ENCODE measurements at regions not wholly inside any gene's neighbourhood (a gene's known extent, or its start where the extent isn't known, plus 50 kb on each side); places are given as distances from the start of the nearest gene placed in this dataset.

GRCh38 chr5:20353499-20353898 lies 365.5 kb upstream of the CDH18 start:
- Histone ChIP-seq H3K27me3 (ENCODE audit: control insufficient read depth, insufficient read depth, low read length) (no peaks in the 10 kb centered on the region), H3K36me3 (ENCODE audit: control insufficient read depth, insufficient read depth, low read length) (no peaks in the 10 kb centered on the region), H3K4me3 (ENCODE audit: low read depth, low read length) (no peak overlapping the region)
- no peak for TF ChIP-seq CTCF (IDR thresholded peaks at IDR 0.05; ENCODE audit: insufficient read depth, low read length, poor library complexity, severe bottlenecking)
- peak; percentile 19 for DNase-seq (ENCODE audit: low read depth)

- TF ChIP-seq CTCF (IDR thresholded peaks at IDR 0.05; ENCODE audit: insufficient read depth, low read length, poor library complexity, severe bottlenecking): no peak
- no peak for DNase-seq (ENCODE audit: low read depth)
- H3K4me3 ChIP-seq (ENCODE audit: low read depth, low read length): no peak overlapping the region
- no peaks in the 10 kb centered on the region for H3K36me3 ChIP-seq (ENCODE audit: control insufficient read depth, insufficient read depth, low read length)
- H3K27me3 ChIP-seq (ENCODE audit: control insufficient read depth, insufficient read depth, low read length): no peaks in the 10 kb centered on the region
Observed at GRCh38 chr5:20351849-20352248, 363.8 kb upstream of the CDH18 start.

GRCh38 chr5:20348321-20348720 lies 360.3 kb upstream of the CDH18 start:
- H3K36me3 ChIP-seq (ENCODE audit: control insufficient read depth, insufficient read depth, low read length): no peaks in the 10 kb centered on the region
- DNase-seq (ENCODE audit: low read depth): no peak
- H3K27me3 ChIP-seq (ENCODE audit: control insufficient read depth, insufficient read depth, low read length): no peaks in the 10 kb centered on the region
- TF ChIP-seq CTCF (IDR thresholded peaks at IDR 0.05; ENCODE audit: insufficient read depth, low read length, poor library complexity, severe bottlenecking): no peak
- no peak overlapping the region for H3K4me3 ChIP-seq (ENCODE audit: low read depth, low read length)

- no peak for TF ChIP-seq CTCF (IDR thresholded peaks at IDR 0.05; ENCODE audit: insufficient read depth, low read length, poor library complexity, severe bottlenecking)
- no peak for DNase-seq (ENCODE audit: low read depth)
- H3K4me3 ChIP-seq (ENCODE audit: low read depth, low read length): no peak overlapping the region
- H3K27me3 ChIP-seq (ENCODE audit: control insufficient read depth, insufficient read depth, low read length): no peaks in the 10 kb centered on the region
- H3K36me3 ChIP-seq (ENCODE audit: control insufficient read depth, insufficient read depth, low read length): no peaks in the 10 kb centered on the region
Observed at GRCh38 chr5:20347334-20347733, 359.3 kb upstream of the CDH18 start.

- Histone ChIP-seq H3K36me3 (ENCODE audit: control insufficient read depth, insufficient read depth, low read length) (no peaks in the 10 kb centered on the region), H3K4me3 (ENCODE audit: low read depth, low read length) (no peak overlapping the region), H3K27me3 (ENCODE audit: control insufficient read depth, insufficient read depth, low read length) (no peaks in the 10 kb centered on the region)
- TF ChIP-seq CTCF (IDR thresholded peaks at IDR 0.05; ENCODE audit: insufficient read depth, low read length, poor library complexity, severe bottlenecking): no peak
- no peak for DNase-seq (ENCODE audit: low read depth)
Observed at GRCh38 chr5:20340126-20340525, 352.1 kb upstream of the CDH18 start.

- H3K27me3 ChIP-seq (ENCODE audit: control insufficient read depth, insufficient read depth, low read length): no peaks in the 10 kb centered on the region
- DNase-seq (ENCODE audit: low read depth): no peak
Observed at GRCh38 chr5:20335978-20336377, 348.0 kb upstream of the CDH18 start.

More at GRCh38 chr5:20335978-20336377, 348.0 kb upstream of the CDH18 start:
- no peaks in the 10 kb centered on the region for H3K36me3 ChIP-seq (ENCODE audit: control insufficient read depth, insufficient read depth, low read length)
- no peak overlapping the region for H3K4me3 ChIP-seq (ENCODE audit: low read depth, low read length)
- no peak for TF ChIP-seq CTCF (IDR thresholded peaks at IDR 0.05; ENCODE audit: insufficient read depth, low read length, poor library complexity, severe bottlenecking)

Measured in kidney epithelial cell (primary cell).